Naive thymus-derived CD4-positive, alpha-beta T cell (primary cell): ENCODE measurements at regions not wholly inside any gene's neighbourhood (a gene's known extent, or its start where the extent isn't known, plus 50 kb on each side); places are given as distances from the start of the nearest gene placed in this dataset.

Experiments used
- ATAC-seq: fragments of 150-1000 bp; cut with Tn5 transposase; 2 replicates; pipeline ENCODE4 v1.10.0; 2021; ENCODE audit warnings: mild to moderate bottlenecking, moderate library complexity
- CTCF ChIA-PET: fragments of 350-600 bp; sonication (Branson Sonifier 250); formaldehyde crosslinking; loops from one replicate; lab custom pipeline; 2021; ENCODE audit warnings: antibody characterized with exemption; lab: Charles Lee
- POLR2A ChIA-PET: fragments of 350-600 bp; sonication (Branson Sonifier 250); formaldehyde crosslinking; loops from one replicate; lab custom pipeline; 2021; ENCODE audit warnings: antibody characterized with exemption, inconsistent platforms; lab: Charles Lee
- DNase-seq, 9 donors: peaks; one replicate each; pipeline versions ENCODE4 v3.0.0 to v3.0.0-alpha.2; 2020 to 2022; ENCODE audit warnings: mixed read lengths in 1 of 9
- H3K27ac ChIP-seq: one replicate; pipeline ENCODE4 v1.7.0; 2013; ENCODE audit warnings: mild to moderate bottlenecking, low read depth, low read length, moderate library complexity
- H3K27me3 ChIP-seq, 2 donors: one replicate each; pipeline ENCODE4 v1.7.0; 2013; ENCODE audit warnings: low read length in 2 of 2, mild to moderate bottlenecking in 2 of 2, moderate library complexity in 2 of 2; ENCODE audit not compliant: control insufficient read depth in 2 of 2, insufficient read depth in 2 of 2
- H3K36me3 ChIP-seq, 3 experiments: 1 replicate in 2 of 3; 2 replicates in 1 of 3; pipeline ENCODE4 v1.7.0; 2013; ENCODE audit warnings: low read length in 3 of 3, mild to moderate bottlenecking in 3 of 3, moderate library complexity in 1 of 3; ENCODE audit not compliant: insufficient read depth in 3 of 3, control insufficient read depth in 2 of 3
- H3K4me1 ChIP-seq, 2 donors: one replicate each; pipeline ENCODE4 v1.7.0; 2013; ENCODE audit warnings: low read length in 2 of 2, mild to moderate bottlenecking in 2 of 2, moderate library complexity in 1 of 2; ENCODE audit not compliant: control insufficient read depth in 2 of 2, insufficient read depth in 2 of 2
- H3K4me3 ChIP-seq: 2 replicates; pipeline ENCODE4 v1.7.0; 2013; ENCODE audit warnings: mild to moderate bottlenecking, low read length
- H3K9me3 ChIP-seq, 3 experiments: 1 replicate in 2 of 3; 2 replicates in 1 of 3; pipeline ENCODE4 v1.7.0; 2013; ENCODE audit warnings: low read length in 3 of 3; ENCODE audit not compliant: control insufficient read depth in 2 of 3
- H3K27ac Mint-ChIP-seq, 9 donors: one replicate each; pipeline ENCODE4 v1.8.0; 2020 to 2022; ENCODE audit warnings: mixed read lengths in 9 of 9, mild to moderate bottlenecking in 8 of 9, moderate library complexity in 5 of 9, inconsistent platforms in 2 of 9
- H3K27me3 Mint-ChIP-seq, 5 donors: one replicate each; pipeline ENCODE4 v1.8.0; 2021 to 2022; ENCODE audit warnings: mixed read lengths in 5 of 5, mild to moderate bottlenecking in 1 of 5
- H3K36me3 Mint-ChIP-seq, 5 donors: one replicate each; pipeline ENCODE4 v1.8.0; 2020 to 2022; ENCODE audit warnings: mixed read lengths in 5 of 5, mild to moderate bottlenecking in 3 of 5, inconsistent platforms in 1 of 5
- H3K4me1 Mint-ChIP-seq, 7 donors: one replicate each; pipeline ENCODE4 v1.8.0; 2020 to 2022; ENCODE audit warnings: mixed read lengths in 7 of 7, mild to moderate bottlenecking in 3 of 7, inconsistent platforms in 1 of 7
- H3K4me3 Mint-ChIP-seq, 10 donors: one replicate each; pipeline ENCODE4 v1.8.0; 2020 to 2022; ENCODE audit warnings: mild to moderate bottlenecking in 10 of 10, mixed read lengths in 10 of 10, moderate library complexity in 6 of 10, inconsistent platforms in 2 of 10
- H3K9me3 Mint-ChIP-seq, 11 donors: one replicate each; pipeline ENCODE4 v1.8.0; 2020 to 2022; ENCODE audit warnings: mixed read lengths in 11 of 11, mild to moderate bottlenecking in 4 of 11, inconsistent platforms in 1 of 11, moderate library complexity in 1 of 11
- intact Hi-C, 2 donors: fragments of 100-400 bp; cut with micrococcal nuclease; formaldehyde crosslinking; loops; one replicate each; pipeline ENCODE4 v1.15.1; 2023

- Histone ChIP-seq H3K36me3 (no peaks in the 10 kb centered on the region), H3K4me3 (no peak overlapping the region), H3K27ac (no peak overlapping the region), H3K9me3 (no peaks in the 10 kb centered on the region), H3K27me3 (no peaks in the 10 kb centered on the region), H3K4me1 (no peaks in the 10 kb centered on the region)
- peaks cover 0 to 5% (median 0%) of the 10 kb centered on the region in 5 donors for H3K27me3 Mint-ChIP-seq
- ChIA-PET CTCF (no interaction called here), POLR2A (no interaction called here)
- H3K4me1 Mint-ChIP-seq, result no peaks in the 10 kb centered on the region
- no peaks in the 10 kb centered on the region for H3K36me3 Mint-ChIP-seq
- DNase-seq (no peak), ATAC-seq (no peak)
- H3K27ac Mint-ChIP-seq, result no peak overlapping the region
- peaks cover 0 to 13% (median 0%) of the 10 kb centered on the region in 11 donors for H3K9me3 Mint-ChIP-seq
- no peak overlapping the region for H3K4me3 Mint-ChIP-seq
- intact Hi-C loops, result no loop called here
Measured at GRCh38 chr5:89721353-89721752, 688.2 kb downstream of the CETN3 start.

- intact Hi-C loops, result no loop called here
- Mint-ChIP-seq H3K27me3 (peaks cover 0 to 5% (median 0%) of the 10 kb centered on the region in 5 donors), H3K4me1 (no peaks in the 10 kb centered on the region), H3K36me3 (no peaks in the 10 kb centered on the region), H3K9me3 (peaks cover 0 to 6% (median 0%) of the 10 kb centered on the region in 11 donors), H3K4me3 (no peak overlapping the region), H3K27ac (no peak overlapping the region)
- Histone ChIP-seq H3K36me3 (no peaks in the 10 kb centered on the region), H3K27me3 (no peaks in the 10 kb centered on the region), H3K4me3 (no peak overlapping the region), H3K9me3 (no peaks in the 10 kb centered on the region), H3K4me1 (no peaks in the 10 kb centered on the region), H3K27ac (no peak overlapping the region)
- ChIA-PET CTCF (no interaction called here), POLR2A (no interaction called here)
- DNase-seq (no peak), ATAC-seq (no peak)
Measured at GRCh38 chr5:89712134-89712700, 697.3 kb downstream of the CETN3 start.

GRCh38 chr5:89711526-89711925 lies 698.0 kb downstream of the CETN3 start:
- POLR2A ChIA-PET, result no interaction called here
- Mint-ChIP-seq H3K27ac (no peak overlapping the region), H3K36me3 (no peaks in the 10 kb centered on the region), H3K4me1 (no peaks in the 10 kb centered on the region), H3K27me3 (peaks cover 0 to 5% (median 0%) of the 10 kb centered on the region in 5 donors), H3K9me3 (peaks cover 0 to 6% (median 0%) of the 10 kb centered on the region in 11 donors), H3K4me3 (no peak overlapping the region)
- H3K4me1 ChIP-seq, result no peaks in the 10 kb centered on the region
- no peak overlapping the region for H3K27ac ChIP-seq
- intact Hi-C loops, result no loop called here
- no peak overlapping the region for H3K4me3 ChIP-seq
- no peak for DNase-seq
- no peaks in the 10 kb centered on the region for H3K27me3 ChIP-seq
- no peaks in the 10 kb centered on the region for H3K36me3 ChIP-seq
- no peak for ATAC-seq
- CTCF ChIA-PET, result no interaction called here
- H3K9me3 ChIP-seq, result no peaks in the 10 kb centered on the region

GRCh38 chr5:89710006-89710405 lies 699.5 kb downstream of the CETN3 start:
- Histone ChIP-seq H3K4me1 (no peaks in the 10 kb centered on the region), H3K9me3 (no peaks in the 10 kb centered on the region), H3K4me3 (no peak overlapping the region), H3K27ac (no peak overlapping the region), H3K27me3 (no peaks in the 10 kb centered on the region), H3K36me3 (no peaks in the 10 kb centered on the region)
- intact Hi-C loops, result no loop called here
- Mint-ChIP-seq H3K4me1 (no peaks in the 10 kb centered on the region), H3K9me3 (peaks cover 0 to 6% (median 0%) of the 10 kb centered on the region in 11 donors), H3K36me3 (no peaks in the 10 kb centered on the region), H3K4me3 (no peak overlapping the region), H3K27me3 (peaks cover 0 to 5% (median 0%) of the 10 kb centered on the region in 5 donors), H3K27ac (no peak overlapping the region)
- POLR2A ChIA-PET, result no interaction called here
- CTCF ChIA-PET, result no interaction called here
- DNase-seq, result no peak
- ATAC-seq, result no peak

GRCh38 chr5:89707891-89708290 lies 701.7 kb downstream of the CETN3 start:
- no peaks in the 10 kb centered on the region for H3K36me3 ChIP-seq
- H3K27me3 ChIP-seq, result no peaks in the 10 kb centered on the region
- DNase-seq (no peak), ATAC-seq (no peak)
- Mint-ChIP-seq H3K27me3 (peaks cover 0 to 5% (median 0%) of the 10 kb centered on the region in 5 donors), H3K4me1 (no peaks in the 10 kb centered on the region), H3K9me3 (peaks cover 0 to 6% (median 0%) of the 10 kb centered on the region in 11 donors), H3K27ac (no peak overlapping the region), H3K4me3 (no peak overlapping the region), H3K36me3 (no peaks in the 10 kb centered on the region)
- H3K4me3 ChIP-seq, result no peak overlapping the region
- H3K4me1 ChIP-seq, result no peaks in the 10 kb centered on the region
- H3K9me3 ChIP-seq, result no peaks in the 10 kb centered on the region
- ChIA-PET CTCF (no interaction called here), POLR2A (no interaction called here)
- H3K27ac ChIP-seq, result no peak overlapping the region
- intact Hi-C loops, result no loop called here

- CTCF ChIA-PET, result no interaction called here
- H3K9me3 Mint-ChIP-seq, result peaks cover 0 to 6% (median 0%) of the 10 kb centered on the region in 11 donors
- H3K27ac ChIP-seq, result no peak overlapping the region
- POLR2A ChIA-PET, result no interaction called here
- no peak overlapping the region for H3K4me3 ChIP-seq
- H3K4me3 Mint-ChIP-seq, result no peak overlapping the region
- H3K36me3 ChIP-seq, result no peaks in the 10 kb centered on the region
- no peak for ATAC-seq
- no peak for DNase-seq
- H3K27me3 ChIP-seq, result no peaks in the 10 kb centered on the region
- no peaks in the 10 kb centered on the region for H3K9me3 ChIP-seq
- H3K36me3 Mint-ChIP-seq, result no peaks in the 10 kb centered on the region
- H3K27me3 Mint-ChIP-seq, result peaks cover 0 to 2% (median 0%) of the 10 kb centered on the region in 5 donors
- intact Hi-C loops, result no loop called here
- H3K4me1 ChIP-seq, result no peaks in the 10 kb centered on the region
- H3K27ac Mint-ChIP-seq, result no peak overlapping the region
- no peaks in the 10 kb centered on the region for H3K4me1 Mint-ChIP-seq
Measured at GRCh38 chr5:89706731-89707130, 702.8 kb downstream of the CETN3 start.

- Mint-ChIP-seq H3K27ac (no peak overlapping the region), H3K4me1 (peaks cover 0 to 2% (median 0%) of the 10 kb centered on the region in 7 donors)
Measured at GRCh38 chr5:89703817-89704216, 705.7 kb downstream of the CETN3 start.

More at GRCh38 chr5:89703817-89704216, 705.7 kb downstream of the CETN3 start:
- H3K4me1 ChIP-seq, result no peaks in the 10 kb centered on the region
- no peaks in the 10 kb centered on the region for H3K27me3 Mint-ChIP-seq
- H3K36me3 ChIP-seq, result no peaks in the 10 kb centered on the region
- H3K27me3 ChIP-seq, result no peaks in the 10 kb centered on the region
- peaks cover 0 to 5% (median 0%) of the 10 kb centered on the region in 5 donors for H3K36me3 Mint-ChIP-seq
- ATAC-seq (no peak), DNase-seq (no peak)
- H3K4me3 Mint-ChIP-seq, result no peak overlapping the region
- no peak overlapping the region for H3K27ac ChIP-seq
- POLR2A ChIA-PET, result no interaction called here
- peaks cover 0 to 9% (median 2%) of the 10 kb centered on the region in 11 donors for H3K9me3 Mint-ChIP-seq
- H3K9me3 ChIP-seq, result no peaks in the 10 kb centered on the region
- intact Hi-C loops, result no loop called here
- CTCF ChIA-PET, result no interaction called here
- no peak overlapping the region for H3K4me3 ChIP-seq
